Mononuclear cell (primary cell): ENCODE measurements at regions not wholly inside any gene's neighbourhood (a gene's known extent, or its start where the extent isn't known, plus 50 kb on each side); places are given as distances from the start of the nearest gene placed in this dataset.

Experiments
- H3K27me3 ChIP-seq: 2 replicates; pipeline ENCODE4 v1.6.0; 2011; ENCODE audit warnings: low read length, control low read depth; ENCODE audit not compliant: insufficient read depth
- H3K4me1 ChIP-seq: 2 replicates; pipeline ENCODE4 v1.5.1; 2011; ENCODE audit warnings: mild to moderate bottlenecking, low read length, control low read depth; ENCODE audit not compliant: insufficient read depth
- H3K4me3 ChIP-seq: 2 replicates; pipeline ENCODE4 v1.5.1; 2011; ENCODE audit warnings: mild to moderate bottlenecking, low read length, moderate library complexity
- H3K9me3 ChIP-seq: 2 replicates; pipeline ENCODE4 v1.5.1; 2011; ENCODE audit warnings: low read depth, mild to moderate bottlenecking, control low read depth, low read length

DNA sequence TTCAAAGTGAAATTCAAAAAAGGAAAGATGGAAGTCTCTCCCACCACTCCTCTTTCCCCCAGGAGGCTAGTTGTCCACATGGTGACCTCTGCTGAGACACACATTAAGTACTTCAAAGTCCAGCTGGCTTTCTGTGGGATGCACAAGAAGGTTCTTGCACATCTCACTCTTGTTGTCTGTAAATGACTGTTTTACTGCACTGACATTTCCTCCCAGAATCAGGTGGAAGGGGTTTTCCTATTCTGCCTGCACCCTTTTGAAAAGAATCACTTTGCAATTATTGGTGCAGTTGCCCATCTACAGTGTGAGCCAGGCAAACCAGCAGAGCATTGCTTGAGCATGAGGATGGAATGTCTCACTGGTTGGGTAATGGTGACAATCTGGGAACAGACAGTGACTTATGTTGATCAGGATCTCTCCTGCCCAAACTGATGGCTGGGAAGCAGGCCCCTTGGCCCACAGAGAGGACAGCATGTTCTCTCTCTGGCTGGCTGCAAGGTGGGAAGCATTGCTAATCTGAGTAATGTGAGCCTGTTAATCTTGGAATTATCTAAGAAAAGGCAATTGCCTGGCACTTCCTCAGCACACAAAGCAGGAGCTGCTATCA, 347.7 kb upstream of the SATB1 start:
- Histone ChIP-seq H3K4me3 (no peak overlapping the region), H3K4me1 (no peaks in the 10 kb centered on the region), H3K9me3 (no peaks in the 10 kb centered on the region), H3K27me3 (no peaks in the 10 kb centered on the region)

DNA sequence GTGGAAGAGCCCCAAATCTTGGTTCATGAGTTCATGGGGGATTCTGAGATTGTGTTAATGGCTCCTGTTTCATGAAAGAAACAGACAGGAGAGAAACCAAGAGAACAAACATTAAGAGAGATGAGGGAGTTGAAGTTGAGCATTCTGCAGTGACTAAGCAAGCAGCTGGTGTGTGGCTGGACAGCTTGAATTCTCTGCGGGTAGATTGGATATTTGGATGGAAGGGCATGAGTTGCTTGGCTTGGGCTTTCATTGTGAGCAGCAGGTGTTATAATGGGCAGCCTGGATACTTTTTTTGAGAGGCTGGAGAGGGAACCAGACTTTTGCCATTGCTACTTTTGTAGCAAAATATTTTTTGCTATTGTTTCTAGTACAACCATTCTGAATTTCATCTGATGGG, 346.8 kb upstream of the SATB1 start:
- Histone ChIP-seq H3K9me3 (no peaks in the 10 kb centered on the region), H3K27me3 (no peaks in the 10 kb centered on the region), H3K4me3 (no peak overlapping the region), H3K4me1 (no peaks in the 10 kb centered on the region)

DNA sequence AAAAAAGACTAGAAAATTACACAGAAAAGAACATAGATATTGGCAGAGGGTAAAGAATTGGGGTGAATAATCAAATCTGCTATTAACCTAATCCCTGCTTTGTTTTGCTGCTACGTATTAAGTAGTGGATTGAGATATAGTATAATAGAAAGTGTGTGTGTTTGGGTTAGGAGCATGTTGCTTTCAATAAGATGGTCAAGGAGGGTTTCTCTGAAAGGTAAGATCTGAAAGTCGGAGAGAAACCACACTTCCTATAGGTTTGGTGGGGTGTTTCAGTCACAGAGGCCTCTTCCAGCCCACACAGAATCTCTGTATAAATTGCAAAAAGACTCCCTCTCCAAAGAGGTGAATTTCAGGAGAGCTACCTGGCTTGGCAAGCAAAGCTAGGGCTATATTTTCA, 345.7 kb upstream of the SATB1 start:
- Histone ChIP-seq H3K27me3 (no peaks in the 10 kb centered on the region), H3K4me3 (no peak overlapping the region), H3K9me3 (no peaks in the 10 kb centered on the region), H3K4me1 (no peaks in the 10 kb centered on the region)

DNA sequence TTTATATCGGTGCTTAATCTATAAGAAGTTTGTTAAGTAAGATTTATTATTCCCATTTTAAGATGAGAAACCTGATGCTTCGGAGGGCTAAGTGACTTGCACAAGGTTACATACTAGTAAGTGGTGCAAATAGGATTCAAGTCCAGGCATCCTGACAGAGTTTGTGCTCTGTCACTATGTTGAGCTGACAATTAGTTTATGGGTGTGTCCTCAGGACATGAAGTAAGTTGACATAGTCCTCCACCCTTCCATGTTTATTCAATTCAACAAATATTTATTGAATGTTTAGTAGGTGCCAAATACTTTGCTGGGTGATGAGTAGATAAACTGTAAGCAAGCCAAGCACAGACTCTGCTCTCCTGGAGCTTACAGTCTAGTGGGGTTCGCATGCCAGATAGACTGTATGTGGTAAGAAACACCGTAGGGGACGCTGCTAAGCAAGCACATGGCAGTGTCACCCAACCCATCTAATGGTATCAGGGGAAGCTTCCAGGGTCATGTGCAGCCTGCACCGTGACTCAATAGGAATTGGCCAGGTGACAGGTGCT, 342.7 kb upstream of the SATB1 start:
- no peaks in the 10 kb centered on the region for H3K9me3 ChIP-seq
- H3K4me3 ChIP-seq, result no peak overlapping the region
- H3K4me1 ChIP-seq, result no peaks in the 10 kb centered on the region
- H3K27me3 ChIP-seq, result no peaks in the 10 kb centered on the region

DNA sequence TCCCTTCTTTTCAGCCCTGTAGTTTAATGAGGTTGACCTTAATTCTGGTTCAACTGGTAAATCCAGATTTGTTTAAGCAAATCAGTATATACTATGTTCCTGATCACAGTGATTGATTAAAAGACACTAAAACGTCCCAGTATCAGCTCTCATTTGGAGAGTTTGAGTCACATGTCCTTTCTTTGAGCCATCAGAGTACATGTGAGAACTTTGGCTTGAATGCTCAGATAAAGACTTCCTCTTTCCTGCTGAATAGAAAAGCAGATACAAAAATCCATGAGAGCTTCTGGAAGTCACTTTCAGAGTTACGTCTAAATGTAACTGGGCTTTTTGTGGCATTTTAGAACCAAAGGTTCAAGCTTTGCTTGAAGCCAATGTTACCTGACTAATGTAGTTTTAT, 341.8 kb upstream of the SATB1 start:
- no peaks in the 10 kb centered on the region for H3K27me3 ChIP-seq
- H3K4me3 ChIP-seq, result no peak overlapping the region
- H3K4me1 ChIP-seq, result no peaks in the 10 kb centered on the region
- no peaks in the 10 kb centered on the region for H3K9me3 ChIP-seq

DNA sequence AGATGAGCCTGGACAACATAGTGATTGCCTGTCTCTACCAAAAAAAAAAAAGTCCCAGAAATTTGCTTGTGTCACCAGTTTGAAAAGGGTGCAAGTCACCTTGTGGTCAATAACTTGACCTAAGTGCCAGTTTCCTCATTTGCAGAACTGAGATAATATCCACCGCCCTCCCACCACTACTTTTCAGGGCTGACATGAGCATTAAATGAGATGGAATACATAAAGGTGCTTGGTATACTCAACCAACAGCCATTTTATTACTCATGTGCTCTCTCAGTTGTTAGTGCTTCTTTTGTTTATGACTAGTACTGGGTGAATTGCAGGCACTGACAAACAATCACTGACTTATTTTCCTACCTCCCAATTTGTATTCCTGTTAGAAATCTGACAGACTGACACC, 340.5 kb upstream of the SATB1 start:
- H3K4me3 ChIP-seq, result no peak overlapping the region

DNA sequence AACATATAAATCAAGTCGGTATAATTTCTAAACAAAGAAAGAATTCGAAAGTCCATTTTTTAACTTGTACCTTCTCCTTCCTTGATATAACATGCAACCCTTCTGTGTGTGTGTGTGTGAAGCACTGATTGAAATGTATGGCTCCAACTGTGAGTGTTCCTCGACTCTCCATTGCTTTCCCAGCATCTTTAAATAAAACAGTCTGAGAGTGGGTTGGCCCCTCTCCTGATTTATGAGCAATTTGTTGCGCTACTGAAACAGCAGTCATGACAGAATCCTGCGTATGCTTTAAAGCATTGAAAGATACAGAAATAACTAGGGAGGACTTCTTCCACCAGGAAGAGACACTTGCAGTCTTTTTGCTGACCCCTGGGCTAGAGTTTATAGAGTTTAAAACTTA, 340.0 kb upstream of the SATB1 start:
- no peaks in the 10 kb centered on the region for H3K27me3 ChIP-seq
- H3K4me1 ChIP-seq, result no peaks in the 10 kb centered on the region
- H3K4me3 ChIP-seq, result no peak overlapping the region
- no peaks in the 10 kb centered on the region for H3K9me3 ChIP-seq

More for the DNA sequence above, 340.5 kb upstream of the SATB1 start:
- no peaks in the 10 kb centered on the region for H3K4me1 ChIP-seq
- H3K9me3 ChIP-seq, result no peaks in the 10 kb centered on the region
- H3K27me3 ChIP-seq, result no peaks in the 10 kb centered on the region

DNA sequence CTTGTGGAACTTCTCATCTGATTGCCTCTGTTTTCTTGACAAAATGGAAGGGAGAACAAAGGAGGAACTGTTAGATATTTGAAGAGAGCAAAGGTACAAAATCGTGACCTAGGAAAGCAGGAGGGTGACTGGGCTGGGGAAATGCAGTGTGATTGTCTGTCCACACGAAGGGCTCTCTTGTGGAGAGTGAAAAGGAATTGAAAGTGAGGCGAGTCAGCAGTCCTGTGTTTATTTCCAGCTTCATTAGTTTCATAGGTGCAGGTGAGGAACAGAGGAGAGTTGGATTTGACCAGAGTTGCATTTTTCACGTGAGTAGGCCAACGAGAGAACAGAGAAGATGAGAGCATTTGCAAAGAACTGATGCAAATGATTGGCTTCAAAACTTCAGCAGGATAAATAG, 336.4 kb upstream of the SATB1 start:
- no peaks in the 10 kb centered on the region for H3K9me3 ChIP-seq
- H3K27me3 ChIP-seq, result no peaks in the 10 kb centered on the region
- no peak overlapping the region for H3K4me3 ChIP-seq
- H3K4me1 ChIP-seq, result no peaks in the 10 kb centered on the region

DNA sequence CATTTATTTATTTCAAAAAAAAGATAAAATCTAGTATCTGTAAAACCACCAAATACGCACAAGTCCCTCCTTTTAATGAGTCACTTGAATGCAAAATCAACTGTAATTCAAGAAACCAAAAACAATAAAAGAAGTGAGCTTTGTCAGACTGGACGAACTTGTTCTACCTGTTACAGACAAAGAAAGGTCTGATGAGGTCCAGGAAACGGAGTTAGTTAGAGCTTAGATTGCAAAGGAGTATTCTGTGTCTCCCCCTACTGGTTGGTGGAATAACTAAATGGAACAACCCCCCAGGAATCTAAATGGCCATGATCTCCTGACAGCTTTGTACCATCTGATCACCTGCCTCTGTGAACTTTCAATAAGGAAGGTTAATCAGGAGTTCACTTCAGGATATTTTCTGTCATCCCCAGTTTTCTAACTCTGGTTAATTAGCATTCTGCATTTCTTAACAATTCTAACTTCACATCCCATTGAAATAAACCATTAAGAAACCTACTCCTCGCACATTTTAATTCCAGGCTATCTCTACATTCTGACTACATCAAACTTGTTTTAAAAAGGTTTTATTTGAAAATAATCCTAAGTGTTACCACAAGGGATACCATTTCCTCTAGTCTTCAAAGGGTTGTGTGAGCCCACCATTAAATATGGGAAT, 333.0 kb upstream of the SATB1 start:
- H3K27me3 ChIP-seq, result no peaks in the 10 kb centered on the region
- H3K4me1 ChIP-seq, result no peaks in the 10 kb centered on the region
- H3K9me3 ChIP-seq, result no peaks in the 10 kb centered on the region
- H3K4me3 ChIP-seq, result no peak overlapping the region

DNA sequence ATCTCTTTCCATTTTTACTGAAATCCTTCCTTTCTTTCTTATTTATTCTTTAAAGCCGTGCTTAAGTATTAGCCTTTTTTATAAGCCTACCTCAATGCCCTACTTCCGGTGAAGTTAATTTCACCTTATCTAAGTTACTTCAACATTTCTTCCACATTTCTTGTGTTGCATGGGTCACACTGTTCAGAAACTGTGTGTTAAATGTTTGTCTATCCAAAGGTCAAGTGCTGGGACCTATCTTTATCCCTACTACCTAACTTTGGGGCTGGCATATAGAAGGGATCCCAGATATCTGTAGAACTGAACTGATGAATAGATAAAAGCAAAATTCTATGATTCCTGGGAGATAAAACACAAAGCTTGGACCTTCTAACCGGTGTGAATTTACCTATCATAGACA, 332.3 kb upstream of the SATB1 start:
- H3K27me3 ChIP-seq, result no peaks in the 10 kb centered on the region
- no peaks in the 10 kb centered on the region for H3K9me3 ChIP-seq
- no peak overlapping the region for H3K4me3 ChIP-seq
- no peaks in the 10 kb centered on the region for H3K4me1 ChIP-seq

DNA sequence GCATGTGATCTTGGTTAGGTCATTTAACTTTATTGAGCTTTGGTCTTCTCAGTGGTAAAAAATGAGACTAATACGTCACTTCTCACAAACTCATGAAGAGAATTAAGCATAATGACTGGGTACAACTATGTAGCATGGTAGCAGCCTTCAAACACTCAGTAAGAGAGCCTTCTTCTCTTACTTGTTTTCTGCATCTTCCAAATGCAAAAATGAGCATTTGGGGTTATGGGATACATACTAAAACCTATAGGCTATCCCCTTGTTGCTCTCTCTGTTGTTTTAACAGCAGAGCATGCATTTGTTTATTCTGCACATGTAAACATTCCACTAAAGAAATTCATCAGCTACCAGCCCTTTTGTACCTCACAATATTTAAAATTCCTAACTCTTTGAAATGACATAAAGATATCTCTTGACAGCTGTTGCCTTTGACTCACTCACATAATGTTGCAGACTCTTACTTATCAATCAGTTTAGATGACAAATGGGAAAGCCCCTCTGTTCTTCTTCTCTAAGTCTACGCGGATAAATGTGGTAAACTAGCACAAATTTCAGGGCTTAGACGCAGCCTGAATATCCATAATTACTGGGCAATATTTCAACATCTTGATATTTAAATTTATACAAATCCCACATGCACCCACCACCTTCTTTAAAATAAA, 327.3 kb upstream of the SATB1 start:
- Histone ChIP-seq H3K9me3 (no peaks in the 10 kb centered on the region), H3K4me1 (peaks cover 5% of the 10 kb centered on the region), H3K27me3 (no peaks in the 10 kb centered on the region), H3K4me3 (no peak overlapping the region)

DNA sequence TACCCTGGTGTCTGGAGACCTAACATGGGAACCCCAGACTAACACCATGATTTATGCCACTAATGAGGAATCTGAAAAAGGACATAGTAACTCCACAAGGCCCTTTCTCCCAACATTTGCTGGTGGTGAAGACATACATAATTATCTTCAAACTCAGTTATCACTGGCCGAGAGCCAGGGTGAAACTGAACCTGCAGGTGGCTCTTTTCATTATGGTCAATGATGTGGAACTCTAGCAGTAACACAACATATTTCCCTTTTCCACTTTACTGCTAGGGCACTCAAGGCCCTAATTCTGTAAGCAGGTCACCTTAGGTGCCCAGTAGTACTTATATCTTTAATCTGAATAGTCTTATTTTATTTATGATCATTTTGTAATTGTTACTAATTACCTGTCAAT, 326.4 kb upstream of the SATB1 start:
- Histone ChIP-seq H3K9me3 (no peaks in the 10 kb centered on the region), H3K4me3 (no peak overlapping the region), H3K27me3 (no peaks in the 10 kb centered on the region), H3K4me1 (peaks cover 12% of the 10 kb centered on the region)

DNA sequence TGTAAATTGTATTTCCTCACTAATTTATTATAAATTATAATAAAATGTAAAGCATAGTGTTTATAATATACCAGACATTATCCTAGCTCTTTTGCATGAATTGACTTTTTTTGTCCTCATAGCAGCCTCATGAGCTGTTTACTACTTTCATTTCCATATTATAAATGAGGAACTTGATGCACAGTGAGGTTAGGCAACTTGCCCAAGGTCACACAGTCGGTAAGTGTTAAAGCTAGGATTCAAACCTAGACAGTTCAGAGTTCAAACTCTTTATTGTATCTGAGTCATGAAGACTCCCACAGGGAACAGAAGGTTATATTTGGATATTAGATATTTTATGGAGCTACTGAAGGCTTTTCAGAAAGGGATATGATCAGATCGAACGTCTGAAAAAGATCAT, 322.2 kb upstream of the SATB1 start:
- H3K4me3 ChIP-seq, result no peak overlapping the region
- no peaks in the 10 kb centered on the region for H3K9me3 ChIP-seq
- peaks cover 38% of the 10 kb centered on the region for H3K4me1 ChIP-seq
- H3K27me3 ChIP-seq, result no peaks in the 10 kb centered on the region

DNA sequence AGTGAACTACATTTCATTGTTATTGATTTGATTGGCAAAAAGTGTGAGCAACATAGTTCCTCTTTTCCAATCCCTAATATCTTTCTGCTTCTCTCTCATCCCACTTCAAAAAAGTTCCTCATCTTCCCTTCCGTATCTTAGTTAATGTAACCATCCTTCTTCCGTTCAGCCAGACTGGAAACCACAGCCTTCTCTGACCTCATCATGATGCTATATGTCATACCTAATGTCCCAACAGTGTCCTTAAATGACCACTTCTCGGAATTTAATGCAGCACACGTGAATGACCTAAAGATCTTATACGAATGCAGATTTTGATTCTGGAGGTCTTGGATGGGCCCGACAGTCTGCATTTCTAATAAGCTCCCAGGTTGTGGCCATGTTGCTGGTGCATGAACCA, 320.3 kb upstream of the SATB1 start:
- Histone ChIP-seq H3K4me3 (no peak overlapping the region), H3K4me1 (peaks cover 50% of the 10 kb centered on the region), H3K9me3 (no peaks in the 10 kb centered on the region), H3K27me3 (no peaks in the 10 kb centered on the region)

DNA sequence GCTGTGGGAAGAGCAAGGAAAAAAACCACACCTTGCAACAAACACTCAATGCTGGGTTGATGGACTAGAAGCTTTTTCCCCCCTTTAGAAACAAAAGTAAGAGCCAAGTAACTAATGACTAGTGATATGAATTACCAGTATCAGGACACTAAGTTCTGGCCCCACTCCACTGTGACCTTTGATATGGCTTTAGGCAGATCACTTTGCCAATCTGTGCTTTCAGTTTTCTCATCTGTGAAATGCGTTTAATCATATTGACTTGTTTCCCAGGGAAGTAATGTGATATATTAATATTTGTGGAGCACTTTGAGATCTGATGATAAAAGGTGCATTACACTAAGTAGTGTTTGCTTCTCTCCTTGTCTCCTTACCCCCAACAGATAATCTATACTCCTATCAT, 319.3 kb upstream of the SATB1 start:
- no peaks in the 10 kb centered on the region for H3K27me3 ChIP-seq
- peaks cover 56% of the 10 kb centered on the region for H3K4me1 ChIP-seq
- H3K9me3 ChIP-seq, result no peaks in the 10 kb centered on the region
- no peak overlapping the region for H3K4me3 ChIP-seq

DNA sequence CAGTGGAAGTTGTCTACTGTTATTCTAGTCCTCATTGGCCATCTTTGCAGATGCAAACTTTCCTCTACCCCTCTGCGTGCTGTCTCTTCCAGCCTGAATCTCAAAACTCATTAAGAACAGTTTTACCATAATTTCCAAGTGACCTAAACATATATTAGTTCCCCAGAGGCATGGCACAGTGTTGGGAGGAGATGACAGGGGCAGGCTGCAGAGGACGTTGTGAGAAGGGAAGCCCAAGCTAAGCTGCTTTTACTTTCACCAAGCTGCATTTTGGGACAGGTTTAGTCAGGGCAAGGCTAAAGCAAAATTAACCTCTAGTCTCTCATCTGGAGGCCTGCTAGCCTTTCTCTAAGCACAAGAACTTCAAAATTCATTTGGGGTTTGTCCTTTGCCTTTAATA, 318.6 kb upstream of the SATB1 start:
- Histone ChIP-seq H3K27me3 (no peaks in the 10 kb centered on the region), H3K4me3 (no peak overlapping the region), H3K9me3 (no peaks in the 10 kb centered on the region), H3K4me1 (peaks cover 61% of the 10 kb centered on the region)
